H9 (cell line): ENCODE measurements at regions not wholly inside any gene's neighbourhood (a gene's known extent, or its start where the extent isn't known, plus 50 kb on each side); places are given as distances from the start of the nearest gene placed in this dataset.

Source experiments
- DNase-seq: peaks from one replicate; pipeline ENCODE4 v3.0.0-alpha.2; 2017
- H2AFZ ChIP-seq: one replicate; pipeline ENCODE4 v1.6.1; 2013; ENCODE audit warnings: mild to moderate bottlenecking, low read length, control low read depth, moderate library complexity
- H2AK5ac ChIP-seq: 2 replicates; pipeline ENCODE4 v1.6.1; 2013; ENCODE audit warnings: low read length, control low read depth, mixed read lengths; ENCODE audit not compliant: insufficient read length
- H2BK120ac ChIP-seq: one replicate; pipeline ENCODE4 v1.6.1; 2013; ENCODE audit warnings: low read depth, mild to moderate bottlenecking, low read length, control low read depth, inconsistent platforms; ENCODE audit not compliant: poor library complexity, severe bottlenecking
- H2BK12ac ChIP-seq: 2 replicates; pipeline ENCODE4 v1.6.1; 2013; ENCODE audit warnings: low read length, control low read depth, mixed read lengths, low read depth; ENCODE audit not compliant: insufficient read length
- H2BK15ac ChIP-seq: 2 replicates; pipeline ENCODE4 v1.6.1; 2013; ENCODE audit warnings: low read depth, low read length, control low read depth
- H2BK20ac ChIP-seq: one replicate; pipeline ENCODE4 v1.6.1; 2013; ENCODE audit warnings: low read depth, mild to moderate bottlenecking, low read length, control low read depth, inconsistent platforms; ENCODE audit not compliant: poor library complexity, severe bottlenecking
- H2BK5ac ChIP-seq: 2 replicates; pipeline ENCODE4 v1.6.1; 2013; ENCODE audit warnings: low read length, control low read depth, mixed read lengths; ENCODE audit not compliant: insufficient read length
- H3K14ac ChIP-seq: 2 replicates; pipeline ENCODE4 v1.6.1; 2013; ENCODE audit warnings: low read length, control low read depth; ENCODE audit not compliant: insufficient read depth
- H3K18ac ChIP-seq: 2 replicates; pipeline ENCODE4 v1.6.1; 2013; ENCODE audit warnings: low read depth, mild to moderate bottlenecking, mixed read lengths, low read length, control low read depth; ENCODE audit not compliant: insufficient read length
- H3K23ac ChIP-seq: 2 replicates; pipeline ENCODE4 v1.6.1; 2013; ENCODE audit warnings: low read length, control low read depth, mixed read lengths, low read depth; ENCODE audit not compliant: insufficient read length
- H3K23me2 ChIP-seq: 2 replicates; pipeline ENCODE4 v1.6.1; 2013; ENCODE audit warnings: low read depth, mild to moderate bottlenecking, mixed read lengths, low read length, control low read depth; ENCODE audit not compliant: insufficient read length, poor library complexity, severe bottlenecking
- H3K27ac ChIP-seq: 2 replicates; pipeline ENCODE4 v1.5.1; 2013; ENCODE audit warnings: low read length, control low read depth, mixed read lengths, low read depth; ENCODE audit not compliant: insufficient read length
- H3K27me3 ChIP-seq: 2 replicates; pipeline ENCODE4 v1.6.1; 2013; ENCODE audit warnings: low read length, control low read depth, inconsistent platforms; ENCODE audit not compliant: insufficient read depth
- H3K4ac ChIP-seq: 2 replicates; pipeline ENCODE4 v1.6.1; 2013; ENCODE audit warnings: low read depth, mild to moderate bottlenecking, control low read depth, inconsistent platforms, low read length, moderate library complexity
- H3K4me1 ChIP-seq: 2 replicates; pipeline ENCODE4 v1.6.1; 2013; ENCODE audit warnings: low read length, control low read depth, inconsistent platforms; ENCODE audit not compliant: insufficient read depth
- H3K4me2 ChIP-seq: 2 replicates; pipeline ENCODE4 v1.6.1; 2013; ENCODE audit warnings: low read length, control low read depth, mixed read lengths; ENCODE audit not compliant: insufficient read length, insufficient read depth
- H3K56ac ChIP-seq: 2 replicates; pipeline ENCODE4 v1.6.1; 2013; ENCODE audit warnings: low read depth, mild to moderate bottlenecking, mixed read lengths, low read length, control low read depth; ENCODE audit not compliant: insufficient read length
- H3K79me1 ChIP-seq: 2 replicates; pipeline ENCODE4 v1.6.1; 2013; ENCODE audit warnings: low read depth, mild to moderate bottlenecking, moderate library complexity, low read length, control low read depth, inconsistent platforms; ENCODE audit not compliant: insufficient read depth, poor library complexity, severe bottlenecking
- H3K79me2 ChIP-seq: 2 replicates; pipeline ENCODE4 v1.6.1; 2013; ENCODE audit warnings: low read length, control low read depth, inconsistent platforms; ENCODE audit not compliant: insufficient read depth
- H3K9ac ChIP-seq: 2 replicates; pipeline ENCODE4 v1.6.1; 2013; ENCODE audit warnings: low read length, control low read depth, mixed read lengths; ENCODE audit not compliant: insufficient read length; ENCODE audit errors: extremely low read depth
- H3K9me3 ChIP-seq: one replicate; pipeline ENCODE4 v1.6.1; 2013; ENCODE audit warnings: low read depth, low read length, inconsistent platforms; ENCODE audit not compliant: control insufficient read depth
- H3T11ph ChIP-seq: one replicate; pipeline ENCODE4 v1.6.1; 2013; ENCODE audit warnings: mild to moderate bottlenecking, low read length, control low read depth, inconsistent platforms
- H4K20me1 ChIP-seq: one replicate; pipeline ENCODE4 v1.6.1; 2013; ENCODE audit not compliant: control insufficient read depth, insufficient read length, insufficient read depth
- H4K5ac ChIP-seq: 2 replicates; pipeline ENCODE4 v1.6.1; 2013; ENCODE audit warnings: low read depth, mild to moderate bottlenecking, mixed read lengths, low read length, control low read depth; ENCODE audit not compliant: insufficient read length
- H4K8ac ChIP-seq: replicated peaks from 2 replicates; pipeline ENCODE4 v1.6.1; 2013; ENCODE audit warnings: low read length, control low read depth, mixed read lengths, low read depth; ENCODE audit not compliant: insufficient read length
- H4K91ac ChIP-seq: 2 replicates; pipeline ENCODE4 v1.6.1; 2013; ENCODE audit warnings: low read depth, mild to moderate bottlenecking, moderate library complexity, mixed read lengths, low read length, control low read depth; ENCODE audit not compliant: insufficient read length
- H3K27ac Mint-ChIP-seq, 3 experiments: 2 replicates in 2 of 3; 3 replicates in 1 of 3; pipeline ENCODE4 v1.8.0; 2020 to 2021; ENCODE audit warnings: mixed read lengths in 3 of 3, mild to moderate bottlenecking in 1 of 3, moderate library complexity in 1 of 3
- H3K27me3 Mint-ChIP-seq: 2 replicates; pipeline ENCODE4 v1.8.0; 2021; ENCODE audit warnings: low read depth, mild to moderate bottlenecking, moderate library complexity, mixed read lengths
- H3K36me3 Mint-ChIP-seq, 3 experiments: 2 replicates in 2 of 3; 3 replicates in 1 of 3; pipeline ENCODE4 v1.8.0; 2020 to 2021; ENCODE audit warnings: low read depth in 3 of 3, mixed read lengths in 3 of 3; ENCODE audit not compliant: insufficient read depth in 1 of 3
- H3K4me1 Mint-ChIP-seq, 2 experiments: 2 replicates each; pipeline ENCODE4 v1.8.0; 2020; ENCODE audit warnings: mixed read lengths in 2 of 2
- H3K4me3 Mint-ChIP-seq, 2 experiments: 2 replicates in 1 of 2; 3 replicates in 1 of 2; pipeline ENCODE4 v1.8.0; 2020 to 2021; ENCODE audit warnings: mild to moderate bottlenecking in 2 of 2, mixed read lengths in 2 of 2, moderate library complexity in 1 of 2
- H3K9me3 Mint-ChIP-seq, 2 experiments: 2 replicates in 1 of 2; 3 replicates in 1 of 2; pipeline ENCODE4 v1.8.0; 2020; ENCODE audit warnings: mild to moderate bottlenecking in 2 of 2, mixed read lengths in 2 of 2, moderate library complexity in 1 of 2
- TF ChIP-seq, protein P1 (sequence below): fragments of 200-600 bp; sonication (generic); conservative IDR thresholded peaks from 3 replicates; pipeline ENCODE4 v1.8.0; 2021; ENCODE audit warnings: antibody characterized with exemption, mild to moderate bottlenecking

DNA sequence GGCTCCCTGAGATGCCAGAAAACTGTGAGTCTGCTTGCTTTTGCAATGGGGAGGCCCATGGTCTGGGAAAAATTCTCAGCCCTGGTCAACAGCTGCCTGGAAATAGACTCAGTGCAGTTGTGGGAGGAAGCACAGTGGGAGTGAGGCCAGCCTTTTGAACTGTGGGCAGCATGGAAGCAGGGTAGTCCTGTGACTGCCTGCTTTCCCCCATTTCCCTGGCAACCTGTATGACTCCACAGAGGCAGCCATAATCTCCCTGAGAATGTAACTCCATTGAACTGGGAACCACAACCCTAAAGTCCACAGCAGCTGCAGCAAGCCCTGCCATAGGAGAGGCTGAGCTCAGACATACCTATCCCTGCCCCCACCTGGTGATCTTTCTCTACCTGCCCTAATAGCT, 494.6 kb upstream of the FAT3 start:
- Histone ChIP-seq H3K14ac (0 out of 2 replicates have a peak overlapping the region, but pooled peaks have one; percentile 25), H3K23me2 (no peaks in the 10 kb centered on the region), H2AFZ (no peak overlapping the region), H3K56ac (no peak overlapping the region), H3K9me3 (no peaks in the 10 kb centered on the region), H3K4ac (no peak overlapping the region), H3K4me2 (no peak overlapping the region), H2BK12ac (no peak overlapping the region), H3K18ac (no peak overlapping the region), H2BK5ac (no peak overlapping the region), H3K79me1 (no peaks in the 10 kb centered on the region), H4K20me1 (no peaks in the 10 kb centered on the region), H2BK120ac (no peak overlapping the region), H3K23ac (no peak overlapping the region), H2BK15ac (no peak overlapping the region), H4K8ac (no peak overlapping the region), H3T11ph (no peak overlapping the region), H3K4me1 (peaks cover 5% of the 10 kb centered on the region; the same call in 1 of the 2 replicates), H2BK20ac (no peak overlapping the region), H3K9ac (no peak overlapping the region), H4K91ac (no peak overlapping the region), H2AK5ac (no peak overlapping the region), H3K27me3 (no peaks in the 10 kb centered on the region), H4K5ac (no peak overlapping the region), H3K79me2 (no peaks in the 10 kb centered on the region), H3K27ac (no peak overlapping the region)
- no peak for DNase-seq
- TF ChIP-seq, protein P1, sequence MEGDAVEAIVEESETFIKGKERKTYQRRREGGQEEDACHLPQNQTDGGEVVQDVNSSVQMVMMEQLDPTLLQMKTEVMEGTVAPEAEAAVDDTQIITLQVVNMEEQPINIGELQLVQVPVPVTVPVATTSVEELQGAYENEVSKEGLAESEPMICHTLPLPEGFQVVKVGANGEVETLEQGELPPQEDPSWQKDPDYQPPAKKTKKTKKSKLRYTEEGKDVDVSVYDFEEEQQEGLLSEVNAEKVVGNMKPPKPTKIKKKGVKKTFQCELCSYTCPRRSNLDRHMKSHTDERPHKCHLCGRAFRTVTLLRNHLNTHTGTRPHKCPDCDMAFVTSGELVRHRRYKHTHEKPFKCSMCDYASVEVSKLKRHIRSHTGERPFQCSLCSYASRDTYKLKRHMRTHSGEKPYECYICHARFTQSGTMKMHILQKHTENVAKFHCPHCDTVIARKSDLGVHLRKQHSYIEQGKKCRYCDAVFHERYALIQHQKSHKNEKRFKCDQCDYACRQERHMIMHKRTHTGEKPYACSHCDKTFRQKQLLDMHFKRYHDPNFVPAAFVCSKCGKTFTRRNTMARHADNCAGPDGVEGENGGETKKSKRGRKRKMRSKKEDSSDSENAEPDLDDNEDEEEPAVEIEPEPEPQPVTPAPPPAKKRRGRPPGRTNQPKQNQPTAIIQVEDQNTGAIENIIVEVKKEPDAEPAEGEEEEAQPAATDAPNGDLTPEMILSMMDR: no peak
- H3K4me1 Mint-ChIP-seq: peaks cover 29 to 31% of the 10 kb centered on the region in 2 experiments
- peaks cover 3 to 10% (median 5%) of the 10 kb centered on the region in 3 experiments; a peak in 4 of 7 replicates for H3K36me3 Mint-ChIP-seq
- H3K9me3 Mint-ChIP-seq: peaks cover 2 to 8% of the 10 kb centered on the region in 2 experiments; a peak in 4 of 5 replicates
- H3K27me3 Mint-ChIP-seq: no peaks in the 10 kb centered on the region; the same call in none of the 2 replicates
- no peak overlapping the region for H3K4me3 Mint-ChIP-seq
- H3K27ac Mint-ChIP-seq: peak overlapping the region in 2 of 3 experiments; percentile 44 to 61; a peak in 2 of 7 replicates
